ENCODE measurements at regions not wholly inside any gene's neighbourhood (a gene's known extent, or its start where the extent isn't known, plus 50 kb on each side); places are given as distances from the start of the nearest gene placed in this dataset.

DNA sequence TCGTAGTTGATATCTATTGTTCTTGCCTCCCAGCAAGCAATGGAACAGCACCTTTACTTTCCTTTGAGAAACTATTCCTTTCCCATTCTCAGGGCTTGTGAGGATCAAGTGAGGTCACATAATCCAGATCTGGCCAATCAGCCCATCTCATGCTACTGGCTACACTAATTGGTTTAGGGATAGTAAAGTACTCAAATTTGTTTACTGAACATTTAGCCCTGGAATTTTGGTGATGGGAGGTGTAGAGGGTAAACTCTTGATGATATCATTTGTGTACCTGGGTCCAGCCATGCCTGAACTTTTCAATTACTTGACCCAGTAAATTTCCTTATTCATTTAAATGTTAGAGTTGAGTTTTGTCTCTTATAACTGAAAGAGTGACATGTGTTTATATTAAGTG, 195.8 kb upstream of the TNP1 start:
- TF ChIP-seq, protein P1, sequence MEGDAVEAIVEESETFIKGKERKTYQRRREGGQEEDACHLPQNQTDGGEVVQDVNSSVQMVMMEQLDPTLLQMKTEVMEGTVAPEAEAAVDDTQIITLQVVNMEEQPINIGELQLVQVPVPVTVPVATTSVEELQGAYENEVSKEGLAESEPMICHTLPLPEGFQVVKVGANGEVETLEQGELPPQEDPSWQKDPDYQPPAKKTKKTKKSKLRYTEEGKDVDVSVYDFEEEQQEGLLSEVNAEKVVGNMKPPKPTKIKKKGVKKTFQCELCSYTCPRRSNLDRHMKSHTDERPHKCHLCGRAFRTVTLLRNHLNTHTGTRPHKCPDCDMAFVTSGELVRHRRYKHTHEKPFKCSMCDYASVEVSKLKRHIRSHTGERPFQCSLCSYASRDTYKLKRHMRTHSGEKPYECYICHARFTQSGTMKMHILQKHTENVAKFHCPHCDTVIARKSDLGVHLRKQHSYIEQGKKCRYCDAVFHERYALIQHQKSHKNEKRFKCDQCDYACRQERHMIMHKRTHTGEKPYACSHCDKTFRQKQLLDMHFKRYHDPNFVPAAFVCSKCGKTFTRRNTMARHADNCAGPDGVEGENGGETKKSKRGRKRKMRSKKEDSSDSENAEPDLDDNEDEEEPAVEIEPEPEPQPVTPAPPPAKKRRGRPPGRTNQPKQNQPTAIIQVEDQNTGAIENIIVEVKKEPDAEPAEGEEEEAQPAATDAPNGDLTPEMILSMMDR (conservative IDR thresholded peaks at IDR 0.05; ENCODE audit: low read length) = no peak
- TF ChIP-seq EZH2phosphoT487 (IDR thresholded peaks at IDR 0.05; ENCODE audit: borderline replicate concordance, low read depth, low read length) = no peak
